Stimulated activated CD4-positive, alpha-beta T cell treated with anti-CD3 and anti-CD28 coated beads, Interleukin-12 subunit alpha, Interleukin-12 subunit beta, amount 100 ng/mL, for 48 hours (primary cell): ENCODE measurements at regions not wholly inside any gene's neighbourhood (a gene's known extent, or its start where the extent isn't known, plus 50 kb on each side); places are given as distances from the start of the nearest gene placed in this dataset.
A peak's percentile ranks its signal among the peaks of the same experiment; 100 is the strongest.

Source experiments
- DNase-seq, 3 donors: peaks; one replicate each; pipeline ENCODE4 v3.0.0-alpha.2; 2020; ENCODE audit warnings: low read depth in 2 of 3, low spot score in 1 of 3

- DNase-seq: no peak
Measured at GRCh38 chr20:24111858-24112257, 123.3 kb upstream of the GGTLC1 start.

GRCh38 chr20:24109537-24109936 is 121.0 kb upstream of the GGTLC1 start:
- DNase-seq: no peak

- peak in 1 of 3 donors; percentile 6 for DNase-seq
Measured at GRCh38 chr20:24109008-24109407, 120.4 kb upstream of the GGTLC1 start.

- no peak for DNase-seq
Measured at GRCh38 chr20:24108581-24108980, 120.0 kb upstream of the GGTLC1 start.

- DNase-seq: no peak
Measured at GRCh38 chr20:24106801-24107445, 118.3 kb upstream of the GGTLC1 start.

- DNase-seq: no peak
Measured at GRCh38 chr20:24106150-24106800, 117.7 kb upstream of the GGTLC1 start.

- no peak for DNase-seq
Measured at GRCh38 chr20:24102749-24103333, 114.3 kb upstream of the GGTLC1 start.

- peak; percentile 5 to 18 (median 13) for DNase-seq
Measured at GRCh38 chr20:24102290-24102689, 113.7 kb upstream of the GGTLC1 start.

- peak; percentile 33 to 40 (median 40) for DNase-seq
Measured at GRCh38 chr20:24100370-24101011, 111.9 kb upstream of the GGTLC1 start.

GRCh38 chr20:24098886-24099285 is 110.3 kb upstream of the GGTLC1 start:
- DNase-seq: no peak

- no peak for DNase-seq
Measured at GRCh38 chr20:24097506-24098245, 109.1 kb upstream of the GGTLC1 start.

- no peak for DNase-seq
Measured at GRCh38 chr20:24096864-24097450, 108.4 kb upstream of the GGTLC1 start.

- DNase-seq: no peak
Measured at GRCh38 chr20:24096264-24096663, 107.7 kb upstream of the GGTLC1 start.

- DNase-seq: no peak
Measured at GRCh38 chr20:24095756-24096155, 107.2 kb upstream of the GGTLC1 start.

GRCh38 chr20:24095303-24095702 is 106.7 kb upstream of the GGTLC1 start:
- DNase-seq: no peak

- no peak for DNase-seq
Measured at GRCh38 chr20:24089576-24089975, 101.0 kb upstream of the GGTLC1 start.

GRCh38 chr20:24086121-24086520 is 97.5 kb upstream of the GGTLC1 start:
- no peak for DNase-seq

- DNase-seq: no peak
Measured at GRCh38 chr20:24084281-24084680, 95.7 kb upstream of the GGTLC1 start.

- no peak for DNase-seq
Measured at GRCh38 chr20:24081077-24081476, 92.5 kb upstream of the GGTLC1 start.

GRCh38 chr20:24079661-24080412 is 91.3 kb upstream of the GGTLC1 start:
- DNase-seq: no peak
